ENCODE measurements at regions not wholly inside any gene's neighbourhood (a gene's known extent, or its start where the extent isn't known, plus 50 kb on each side); places are given as distances from the start of the nearest gene placed in this dataset.

GRCh38 chr10:61301575-61301974, 151.6 kb downstream of the TMEM26 start:
- TF ChIP-seq POLR2A (IDR thresholded peaks at IDR 0.05; ENCODE audit: low read depth, low read length) (no peak), SPI1 (IDR thresholded peaks at IDR 0.05; ENCODE audit: low read depth, low read length) (no peak), TAF1 (IDR thresholded peaks at IDR 0.05; ENCODE audit: low read depth, low read length) (no peak)
- DNase-seq (ENCODE audit: insufficient read length, low spot score) (no peak), FAIRE-seq (no peak)

DNA sequence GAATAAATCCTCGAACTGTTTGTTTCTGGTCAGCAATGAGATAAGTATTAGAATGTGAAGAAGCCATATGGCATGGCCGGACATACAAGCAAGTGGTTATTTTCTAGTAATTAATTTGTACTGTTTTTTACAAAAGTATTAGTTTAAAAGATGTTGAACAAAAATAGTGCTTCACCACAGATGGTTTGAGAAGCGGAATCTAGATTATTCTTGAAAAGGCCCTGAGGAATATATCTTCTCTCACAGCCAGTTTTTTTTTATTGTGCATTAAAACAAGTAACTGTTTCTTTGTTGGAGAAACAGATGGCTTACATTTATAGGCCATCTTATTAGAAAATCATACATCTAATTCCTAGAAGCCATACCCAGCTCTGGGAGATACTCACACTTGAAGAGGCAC, 153.3 kb downstream of the TMEM26 start:
- FAIRE-seq (no peak), DNase-seq (ENCODE audit: insufficient read length, low spot score) (no peak)
- TF ChIP-seq TAF1 (IDR thresholded peaks at IDR 0.05; ENCODE audit: low read depth, low read length), result no peak
- no peak for TF ChIP-seq SPI1 (IDR thresholded peaks at IDR 0.05; ENCODE audit: low read depth, low read length)
- no peak for TF ChIP-seq POLR2A (IDR thresholded peaks at IDR 0.05; ENCODE audit: low read depth, low read length)
- no peak for TF ChIP-seq POLR2AphosphoS5 (IDR thresholded peaks at IDR 0.05; ENCODE audit: low read depth, low read length)
- no peak for TF ChIP-seq POU2F2 (IDR thresholded peaks at IDR 0.05; ENCODE audit: low read depth, low read length)
- no peak for TF ChIP-seq PAX5 (IDR thresholded peaks at IDR 0.05; ENCODE audit: insufficient read depth, low read length, severe bottlenecking)

DNA sequence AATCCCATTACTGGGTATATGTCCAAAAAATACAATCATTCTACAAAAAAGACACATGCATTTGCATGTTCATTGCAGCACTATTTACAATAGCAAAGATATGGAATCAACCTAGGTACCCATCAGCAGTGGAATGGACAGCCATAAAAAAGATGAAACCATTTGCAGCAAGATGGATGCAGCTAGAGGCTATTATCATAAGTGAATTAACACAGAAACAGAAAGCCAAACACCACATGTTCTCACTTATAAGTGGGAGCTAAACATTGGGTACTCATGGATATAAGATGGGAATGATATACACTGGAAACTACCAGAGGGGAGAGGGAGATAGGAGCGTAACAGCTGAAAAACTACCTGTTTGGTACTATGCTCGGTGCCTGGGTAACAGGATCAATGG, 154.0 kb downstream of the TMEM26 start:
- FAIRE-seq (no peak), DNase-seq (ENCODE audit: insufficient read length, low spot score) (no peak)
- no peak for TF ChIP-seq SPI1 (IDR thresholded peaks at IDR 0.05; ENCODE audit: low read depth, low read length)
- no peak for TF ChIP-seq POLR2AphosphoS5 (IDR thresholded peaks at IDR 0.05; ENCODE audit: low read depth, low read length)
- no peak for TF ChIP-seq PAX5 (IDR thresholded peaks at IDR 0.05; ENCODE audit: insufficient read depth, low read length, severe bottlenecking)
- TF ChIP-seq TAF1 (IDR thresholded peaks at IDR 0.05; ENCODE audit: low read depth, low read length), result no peak
- no peak for TF ChIP-seq POLR2A (IDR thresholded peaks at IDR 0.05; ENCODE audit: low read depth, low read length)
- no peak for TF ChIP-seq POU2F2 (IDR thresholded peaks at IDR 0.05; ENCODE audit: low read depth, low read length)

- TF ChIP-seq PAX5 (IDR thresholded peaks at IDR 0.05; ENCODE audit: insufficient read depth, low read length, severe bottlenecking) (no peak), POU2F2 (IDR thresholded peaks at IDR 0.05; ENCODE audit: low read depth, low read length) (no peak), POLR2A (IDR thresholded peaks at IDR 0.05; ENCODE audit: low read depth, low read length) (no peak), POLR2AphosphoS5 (IDR thresholded peaks at IDR 0.05; ENCODE audit: low read depth, low read length) (no peak)
- no peak for FAIRE-seq
- no peak for DNase-seq (ENCODE audit: insufficient read length, low spot score)
These were observed 155.0 kb downstream of the TMEM26 start for GRCh38 chr10:61298194-61298593.

DNA sequence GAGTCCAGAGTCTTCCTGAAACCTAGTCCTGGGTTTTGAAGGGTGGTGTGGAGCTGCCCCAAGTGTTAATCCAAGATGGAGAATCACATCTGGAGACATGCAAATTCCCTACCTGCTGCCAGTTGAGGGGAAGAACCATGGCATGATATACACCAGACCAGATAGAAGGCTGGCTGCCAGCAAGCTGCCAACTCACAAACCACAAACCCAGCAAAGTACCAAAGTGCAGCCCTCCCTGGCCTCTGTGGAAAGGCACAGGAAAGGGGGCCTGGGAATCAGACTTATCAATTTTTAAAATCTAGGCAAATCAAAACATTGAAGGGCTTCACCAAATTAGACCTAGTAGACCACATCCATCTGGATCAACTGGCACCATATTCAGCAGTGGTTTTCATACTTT, 157.0 kb downstream of the TMEM26 start:
- FAIRE-seq (no peak), DNase-seq (ENCODE audit: insufficient read length, low spot score) (no peak)
- TF ChIP-seq POLR2AphosphoS5 (IDR thresholded peaks at IDR 0.05; ENCODE audit: low read depth, low read length) (no peak), POU2F2 (IDR thresholded peaks at IDR 0.05; ENCODE audit: low read depth, low read length) (no peak), POLR2A (IDR thresholded peaks at IDR 0.05; ENCODE audit: low read depth, low read length) (no peak)

GRCh38 chr10:61294131-61294530, 159.1 kb downstream of the TMEM26 start:
- TF ChIP-seq POLR2A (IDR thresholded peaks at IDR 0.05; ENCODE audit: low read depth, low read length) (no peak), POU2F2 (IDR thresholded peaks at IDR 0.05; ENCODE audit: low read depth, low read length) (no peak), PAX5 (IDR thresholded peaks at IDR 0.05; ENCODE audit: insufficient read depth, low read length, severe bottlenecking) (no peak), POLR2AphosphoS5 (IDR thresholded peaks at IDR 0.05; ENCODE audit: low read depth, low read length) (no peak), TAF1 (IDR thresholded peaks at IDR 0.05; ENCODE audit: low read depth, low read length) (no peak), SPI1 (IDR thresholded peaks at IDR 0.05; ENCODE audit: low read depth, low read length) (no peak)

DNA sequence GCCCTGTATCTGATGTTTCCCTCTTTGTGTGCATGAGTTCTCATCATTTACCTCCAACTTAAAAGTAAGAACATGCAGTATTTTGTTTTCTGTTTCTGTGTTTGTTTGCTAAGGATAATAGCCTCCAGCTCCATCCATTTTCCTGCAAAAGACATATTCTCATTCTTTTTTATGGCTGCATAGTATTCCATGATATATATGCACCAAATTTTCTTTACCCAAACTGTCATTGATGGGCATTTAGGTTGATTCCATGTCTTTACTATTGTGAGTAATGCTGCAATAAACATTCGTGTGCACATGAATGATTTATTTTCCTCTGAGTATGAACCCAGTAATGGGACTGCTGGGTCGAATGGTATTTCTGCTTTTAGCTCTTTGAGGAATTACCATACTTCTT, 163.4 kb downstream of the TMEM26 start:
- DNase-seq (ENCODE audit: insufficient read length, low spot score) (no peak), FAIRE-seq (no peak)
- no peak for TF ChIP-seq POU2F2 (IDR thresholded peaks at IDR 0.05; ENCODE audit: low read depth, low read length)
- no peak for TF ChIP-seq POLR2A (IDR thresholded peaks at IDR 0.05; ENCODE audit: low read depth, low read length)
- TF ChIP-seq POLR2AphosphoS5 (IDR thresholded peaks at IDR 0.05; ENCODE audit: low read depth, low read length), result no peak
- no peak for TF ChIP-seq PAX5 (IDR thresholded peaks at IDR 0.05; ENCODE audit: insufficient read depth, low read length, severe bottlenecking)
- TF ChIP-seq TAF1 (IDR thresholded peaks at IDR 0.05; ENCODE audit: low read depth, low read length), result no peak
- no peak for TF ChIP-seq SPI1 (IDR thresholded peaks at IDR 0.05; ENCODE audit: low read depth, low read length)

More at GRCh38 chr10:61294131-61294530, 159.1 kb downstream of the TMEM26 start:
- FAIRE-seq (no peak), DNase-seq (ENCODE audit: insufficient read length, low spot score) (no peak)

DNA sequence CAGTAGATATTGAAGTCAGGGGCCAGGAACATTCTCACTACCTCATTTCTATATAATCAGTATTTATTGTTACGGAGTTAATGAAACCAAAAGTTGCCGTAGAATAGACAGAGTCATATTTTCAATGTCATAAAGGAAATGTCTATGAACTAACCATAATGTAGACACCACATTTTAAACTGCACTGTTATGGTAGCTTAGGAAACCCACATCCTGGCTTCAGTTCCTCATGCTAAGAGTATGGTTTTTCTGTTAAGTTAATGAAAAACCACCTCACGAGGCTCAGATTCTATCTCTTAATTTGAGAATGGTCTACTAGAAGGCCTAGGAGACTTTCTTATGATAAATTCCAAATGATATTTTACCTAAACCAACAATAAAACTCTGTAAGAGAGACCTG, 166.5 kb downstream of the TMEM26 start:
- FAIRE-seq (no peak), DNase-seq (ENCODE audit: insufficient read length, low spot score) (no peak)
- no peak for TF ChIP-seq TAF1 (IDR thresholded peaks at IDR 0.05; ENCODE audit: low read depth, low read length)
- peak; percentile 97 for TF ChIP-seq SPI1 (IDR thresholded peaks at IDR 0.05; ENCODE audit: low read depth, low read length)

- no peak for TF ChIP-seq POU2F2 (IDR thresholded peaks at IDR 0.05; ENCODE audit: low read depth, low read length)
- FAIRE-seq (no peak), DNase-seq (ENCODE audit: insufficient read length, low spot score) (no peak)
These were observed 167.4 kb downstream of the TMEM26 start for GRCh38 chr10:61285749-61286148.

DNA sequence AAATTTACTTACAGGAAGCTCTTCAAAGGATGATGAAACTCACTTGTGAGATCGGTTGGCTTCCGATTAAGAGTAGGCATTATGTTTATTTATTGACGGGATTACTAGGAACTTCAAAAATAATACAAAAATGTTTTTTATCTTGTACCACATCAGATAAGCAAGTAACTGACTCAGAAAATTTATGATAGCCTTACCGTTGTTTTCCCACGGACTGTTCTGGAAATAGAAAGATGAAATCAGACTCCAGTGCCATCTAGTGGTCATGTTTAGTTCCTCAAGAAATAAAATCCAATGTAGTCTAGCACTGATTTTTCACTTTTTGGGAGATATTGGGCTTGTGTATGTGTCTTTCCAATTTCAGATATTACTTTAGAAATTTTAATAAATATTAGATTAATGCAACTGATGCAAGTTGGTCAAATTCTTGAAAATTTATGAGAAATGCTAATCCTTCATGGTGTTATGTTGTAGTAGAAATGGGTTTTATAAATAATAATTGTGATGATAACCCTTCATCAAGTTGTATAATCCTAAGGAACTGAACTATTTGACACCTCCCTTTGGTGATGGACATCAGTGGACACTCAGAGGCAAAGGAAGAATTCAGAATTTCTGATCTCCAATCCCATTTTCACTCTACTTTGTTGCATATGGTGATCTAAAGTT, 168.8 kb downstream of the TMEM26 start:
- no peak for TF ChIP-seq TAF1 (IDR thresholded peaks at IDR 0.05; ENCODE audit: low read depth, low read length)
- no peak for TF ChIP-seq SPI1 (IDR thresholded peaks at IDR 0.05; ENCODE audit: low read depth, low read length)
- no peak for TF ChIP-seq POLR2AphosphoS5 (IDR thresholded peaks at IDR 0.05; ENCODE audit: low read depth, low read length)
- no peak for TF ChIP-seq PAX5 (IDR thresholded peaks at IDR 0.05; ENCODE audit: insufficient read depth, low read length, severe bottlenecking)
- TF ChIP-seq POU2F2 (IDR thresholded peaks at IDR 0.05; ENCODE audit: low read depth, low read length), result no peak
- no peak for TF ChIP-seq POLR2A (IDR thresholded peaks at IDR 0.05; ENCODE audit: low read depth, low read length)
- DNase-seq (ENCODE audit: insufficient read length, low spot score), result no peak
- no peak for FAIRE-seq
